ENCODE measurements at regions not wholly inside any gene's neighbourhood (a gene's known extent, or its start where the extent isn't known, plus 50 kb on each side); places are given as distances from the start of the nearest gene placed in this dataset.

DNA sequence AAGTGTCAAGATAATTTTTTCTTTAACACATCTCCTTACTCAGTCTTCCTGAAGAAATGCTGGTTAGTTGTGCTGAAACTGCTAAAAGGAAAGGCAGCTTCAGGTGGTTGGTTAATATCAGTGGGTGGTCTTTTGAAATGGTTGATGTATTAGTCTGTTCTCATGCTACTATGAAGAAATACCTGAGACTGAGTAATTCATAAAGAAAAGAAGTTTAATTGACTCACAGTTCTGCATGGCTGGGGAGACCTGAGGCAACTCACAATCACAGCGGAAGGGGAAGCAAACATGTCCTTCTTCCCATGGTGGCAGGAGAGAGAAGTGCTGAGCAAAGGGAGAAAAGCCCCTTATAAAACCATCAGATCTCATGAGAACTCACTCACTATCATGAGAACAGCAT, 125.9 kb upstream of the CYRIA start:
- Histone ChIP-seq H3K9ac (ENCODE audit: low read length) (no peak overlapping the region), H3K4me1 (ENCODE audit: low read length) (no peaks in the 10 kb centered on the region), H3K4me3 (ENCODE audit: low read length) (no peak overlapping the region), H3K27ac (ENCODE audit: low read length) (no peak overlapping the region), H4K20me1 (ENCODE audit: insufficient read depth, low read length) (no peaks in the 10 kb centered on the region), H3K9me3 (replicated peaks; ENCODE audit: insufficient read depth, low read length) (no peaks in the 10 kb centered on the region), H3K79me2 (ENCODE audit: low read length) (no peaks in the 10 kb centered on the region), H3K27me3 (replicated peaks; ENCODE audit: insufficient read depth, low read length) (no peaks in the 10 kb centered on the region), H3K4me2 (ENCODE audit: low read depth, low read length) (no peak overlapping the region), H3K36me3 (replicated peaks; ENCODE audit: insufficient read depth, low read length) (no peaks in the 10 kb centered on the region), H3K9me2 (replicated peaks; ENCODE audit: insufficient read depth, low read length) (no peaks in the 10 kb centered on the region), H2AFZ (ENCODE audit: low read length) (no peak overlapping the region), H3F3A (ENCODE audit: insufficient read depth, low read length) (no peaks in the 10 kb centered on the region)
- no peak for DNase-seq
- TF ChIP-seq EZH2 (optimal IDR thresholded peaks at IDR 0.05; ENCODE audit: low read depth, low read length) (no peak), EZH2phosphoT487 (IDR thresholded peaks at IDR 0.05; ENCODE audit: low read length) (no peak)
- TF ChIP-seq, protein P1, sequence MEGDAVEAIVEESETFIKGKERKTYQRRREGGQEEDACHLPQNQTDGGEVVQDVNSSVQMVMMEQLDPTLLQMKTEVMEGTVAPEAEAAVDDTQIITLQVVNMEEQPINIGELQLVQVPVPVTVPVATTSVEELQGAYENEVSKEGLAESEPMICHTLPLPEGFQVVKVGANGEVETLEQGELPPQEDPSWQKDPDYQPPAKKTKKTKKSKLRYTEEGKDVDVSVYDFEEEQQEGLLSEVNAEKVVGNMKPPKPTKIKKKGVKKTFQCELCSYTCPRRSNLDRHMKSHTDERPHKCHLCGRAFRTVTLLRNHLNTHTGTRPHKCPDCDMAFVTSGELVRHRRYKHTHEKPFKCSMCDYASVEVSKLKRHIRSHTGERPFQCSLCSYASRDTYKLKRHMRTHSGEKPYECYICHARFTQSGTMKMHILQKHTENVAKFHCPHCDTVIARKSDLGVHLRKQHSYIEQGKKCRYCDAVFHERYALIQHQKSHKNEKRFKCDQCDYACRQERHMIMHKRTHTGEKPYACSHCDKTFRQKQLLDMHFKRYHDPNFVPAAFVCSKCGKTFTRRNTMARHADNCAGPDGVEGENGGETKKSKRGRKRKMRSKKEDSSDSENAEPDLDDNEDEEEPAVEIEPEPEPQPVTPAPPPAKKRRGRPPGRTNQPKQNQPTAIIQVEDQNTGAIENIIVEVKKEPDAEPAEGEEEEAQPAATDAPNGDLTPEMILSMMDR (IDR thresholded peaks at IDR 0.05; ENCODE audit: low read length) = no peak

DNA sequence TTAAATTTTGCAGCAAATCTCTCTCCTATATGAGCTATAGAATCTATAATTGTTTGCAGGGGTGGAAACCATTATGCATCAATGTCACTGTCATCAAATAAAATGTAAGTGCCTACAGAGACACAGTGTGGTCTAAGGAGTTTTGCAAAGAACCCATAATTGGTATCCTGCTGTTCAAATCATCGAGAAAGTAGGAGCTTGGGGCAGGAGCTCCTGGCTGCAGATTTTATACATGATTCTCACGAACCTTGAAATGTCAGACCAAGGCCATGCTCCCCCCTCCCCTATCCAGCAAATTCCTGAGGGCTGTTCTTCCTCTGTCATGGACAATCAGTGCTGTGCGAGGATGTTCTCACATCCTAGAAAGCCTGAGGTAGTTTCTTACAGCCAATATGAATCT, 119.5 kb upstream of the CYRIA start:
- Histone ChIP-seq H3K9ac (ENCODE audit: low read length) (no peak overlapping the region), H3K27me3 (replicated peaks; ENCODE audit: insufficient read depth, low read length) (no peaks in the 10 kb centered on the region), H3K36me3 (replicated peaks; ENCODE audit: insufficient read depth, low read length) (no peaks in the 10 kb centered on the region), H2AFZ (ENCODE audit: low read length) (no peak overlapping the region), H3K9me3 (replicated peaks; ENCODE audit: insufficient read depth, low read length) (no peaks in the 10 kb centered on the region), H3F3A (ENCODE audit: insufficient read depth, low read length) (no peaks in the 10 kb centered on the region), H3K4me1 (ENCODE audit: low read length) (no peaks in the 10 kb centered on the region), H3K9me2 (replicated peaks; ENCODE audit: insufficient read depth, low read length) (no peaks in the 10 kb centered on the region), H3K4me3 (ENCODE audit: low read length) (no peak overlapping the region), H3K4me2 (ENCODE audit: low read depth, low read length) (no peak overlapping the region), H3K79me2 (ENCODE audit: low read length) (no peaks in the 10 kb centered on the region), H3K27ac (ENCODE audit: low read length) (no peak overlapping the region), H4K20me1 (ENCODE audit: insufficient read depth, low read length) (no peaks in the 10 kb centered on the region)
- TF ChIP-seq, protein P1 (IDR thresholded peaks at IDR 0.05; ENCODE audit: low read length) = no peak
- TF ChIP-seq EZH2 (optimal IDR thresholded peaks at IDR 0.05; ENCODE audit: low read depth, low read length) = no peak
- TF ChIP-seq EZH2phosphoT487 (IDR thresholded peaks at IDR 0.05; ENCODE audit: low read length) = no peak
- DNase-seq = no peak

DNA sequence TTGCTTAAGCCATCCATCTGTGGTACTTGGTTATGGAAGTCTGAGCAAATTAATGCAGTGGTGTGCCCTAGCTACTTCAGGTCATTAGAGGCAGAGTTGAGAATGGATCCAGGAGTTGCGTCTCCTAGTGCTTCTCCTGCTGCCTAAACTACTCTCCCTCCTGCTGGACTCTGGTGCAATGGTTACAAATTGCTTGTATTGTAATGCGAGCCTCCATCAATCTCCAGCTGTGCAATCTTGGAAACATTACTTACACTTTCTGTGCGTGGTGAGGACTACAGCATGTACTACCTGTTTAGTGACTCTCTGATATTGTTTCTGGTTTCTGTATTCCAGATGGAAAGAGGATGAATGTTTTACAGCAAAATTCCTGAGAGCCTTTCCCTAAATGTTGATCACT, 119.0 kb upstream of the CYRIA start:
- no peaks in the 10 kb centered on the region for H3K36me3 ChIP-seq (replicated peaks; ENCODE audit: insufficient read depth, low read length)
- H3K9me2 ChIP-seq (replicated peaks; ENCODE audit: insufficient read depth, low read length) = no peaks in the 10 kb centered on the region
- no peaks in the 10 kb centered on the region for H4K20me1 ChIP-seq (ENCODE audit: insufficient read depth, low read length)
- no peak overlapping the region for H3K4me2 ChIP-seq (ENCODE audit: low read depth, low read length)
- no peaks in the 10 kb centered on the region for H3F3A ChIP-seq (ENCODE audit: insufficient read depth, low read length)
- DNase-seq = no peak
- H3K27me3 ChIP-seq (replicated peaks; ENCODE audit: insufficient read depth, low read length) = no peaks in the 10 kb centered on the region
- H3K4me1 ChIP-seq (ENCODE audit: low read length) = no peaks in the 10 kb centered on the region
- H2AFZ ChIP-seq (ENCODE audit: low read length) = no peak overlapping the region
- H3K4me3 ChIP-seq (ENCODE audit: low read length) = no peak overlapping the region
- H3K27ac ChIP-seq (ENCODE audit: low read length) = no peak overlapping the region
- no peaks in the 10 kb centered on the region for H3K9me3 ChIP-seq (replicated peaks; ENCODE audit: insufficient read depth, low read length)
- H3K79me2 ChIP-seq (ENCODE audit: low read length) = no peaks in the 10 kb centered on the region
- H3K9ac ChIP-seq (ENCODE audit: low read length) = no peak overlapping the region
- TF ChIP-seq, protein P1 (IDR thresholded peaks at IDR 0.05; ENCODE audit: low read length) = no peak
- TF ChIP-seq EZH2phosphoT487 (IDR thresholded peaks at IDR 0.05; ENCODE audit: low read length) = no peak
- TF ChIP-seq EZH2 (optimal IDR thresholded peaks at IDR 0.05; ENCODE audit: low read depth, low read length) = no peak
